H1 (cell line): ENCODE measurements at regions not wholly inside any gene's neighbourhood (a gene's known extent, or its start where the extent isn't known, plus 50 kb on each side); places are given as distances from the start of the nearest gene placed in this dataset.

Source experiments
- CTCF ChIA-PET: fragments of 300-600 bp; sonication (Branson Sonifier 250); formaldehyde crosslinking; loops from one replicate; lab custom pipeline; 2021; ENCODE audit not compliant: partially characterized antibody; lab: Charles Lee
- POLR2A ChIA-PET: fragments of 300-600 bp; sonication (Branson Sonifier 250); formaldehyde crosslinking; loops from one replicate; lab custom pipeline; 2021; ENCODE audit warnings: inconsistent platforms; ENCODE audit not compliant: partially characterized antibody; lab: Charles Lee
- DNase-seq, 2 experiments: peaks; one replicate each; pipeline versions ENCODE4 v3.0.0 to v3.0.0-alpha.2; 2010 to 2022; ENCODE audit warnings: low spot score in 2 of 2, low read depth in 1 of 2, mixed read lengths in 1 of 2
- FAIRE-seq: peaks from 2 replicates; lab custom pipeline; 2011; peaks lifted over from hg19 to GRCh38; lab: Jason Lieb, UNC
- H2AFZ ChIP-seq: 2 replicates; pipeline ENCODE4 v1.8.1; 2012; ENCODE audit warnings: low read length, inconsistent platforms
- H2AK5ac ChIP-seq: 2 replicates; pipeline ENCODE4 v1.6.1; 2013; ENCODE audit warnings: low read depth, low read length
- H2BK120ac ChIP-seq: replicated peaks from 2 replicates; pipeline ENCODE3; 2013; ENCODE audit warnings: low read depth, low read length, inconsistent platforms
- H2BK12ac ChIP-seq: 2 replicates; pipeline ENCODE4 v1.6.1; 2013; ENCODE audit warnings: low read depth, low read length
- H2BK15ac ChIP-seq: 2 replicates; pipeline ENCODE4 v1.6.1; 2013; ENCODE audit warnings: low read length
- H2BK20ac ChIP-seq: 2 replicates; pipeline ENCODE4 v1.6.1; 2013; ENCODE audit warnings: low read length
- H2BK5ac ChIP-seq: 2 replicates; pipeline ENCODE4 v1.6.1; 2013; ENCODE audit warnings: low read depth, low read length
- H3K14ac ChIP-seq: 2 replicates; pipeline ENCODE4 v1.6.1; 2013; ENCODE audit warnings: inconsistent platforms; ENCODE audit not compliant: insufficient read length
- H3K18ac ChIP-seq: 2 replicates; pipeline ENCODE4 v1.6.1; 2013; ENCODE audit warnings: low read length; ENCODE audit errors: extremely low read depth
- H3K23ac ChIP-seq: 2 replicates; pipeline ENCODE4 v1.6.1; 2013; ENCODE audit warnings: inconsistent platforms; ENCODE audit not compliant: insufficient read length
- H3K23me2 ChIP-seq: 2 replicates; pipeline ENCODE4 v1.6.1; 2013; ENCODE audit warnings: low read depth, low read length
- H3K27ac ChIP-seq: 2 replicates; pipeline ENCODE4 v1.6.1; 2011; ENCODE audit warnings: low read depth, low read length, inconsistent platforms
- H3K27me3 ChIP-seq, 4 experiments: replicated peaks in 1 of 4; 1 replicate in 1 of 4; 2 replicates in 3 of 4; pipeline versions ENCODE4 v1.6.1 to v1.8.1; 2011 to 2013; ENCODE audit warnings: low read length in 3 of 4, mild to moderate bottlenecking in 3 of 4, inconsistent platforms in 2 of 4, mixed read lengths in 2 of 4, moderate library complexity in 1 of 4; ENCODE audit not compliant: control insufficient read depth in 3 of 4, insufficient read depth in 3 of 4; ENCODE audit errors: extremely low read depth in 1 of 4
- H3K36me3 ChIP-seq, 4 experiments: 2 replicates each; pipeline versions ENCODE4 v1.6.1 to v1.8.1; 2011 to 2013; ENCODE audit warnings: mild to moderate bottlenecking in 4 of 4, low read length in 3 of 4, moderate library complexity in 2 of 4, control low read depth in 1 of 4, inconsistent platforms in 1 of 4; ENCODE audit not compliant: insufficient read depth in 4 of 4, control insufficient read depth in 2 of 4
- H3K4ac ChIP-seq: replicated peaks from 2 replicates; pipeline ENCODE3; 2013; ENCODE audit warnings: low read length, low read depth, mixed read lengths, inconsistent platforms; ENCODE audit not compliant: insufficient read length
- H3K4me1 ChIP-seq, 4 experiments: replicated peaks in 1 of 4; 1 replicate in 1 of 4; 2 replicates in 3 of 4; pipeline versions ENCODE4 v1.6.1 to v1.8.1; 2011 to 2013; ENCODE audit warnings: low read length in 3 of 4, inconsistent platforms in 2 of 4, mixed read lengths in 1 of 4; ENCODE audit not compliant: insufficient read depth in 4 of 4, control insufficient read depth in 3 of 4
- H3K4me2 ChIP-seq, 2 experiments: 2 replicates each; pipeline versions ENCODE4 v1.6.1 to v1.8.1; 2011 to 2013; ENCODE audit warnings: low read depth in 2 of 2, low read length in 2 of 2, control low read depth in 1 of 2, inconsistent platforms in 1 of 2, mild to moderate bottlenecking in 1 of 2; ENCODE audit not compliant: insufficient read depth in 1 of 2
- H3K4me3 ChIP-seq, 4 experiments: fragments of 200-600, 300-600 bp in 1 of 4; sonication (generic), shearing (Covaris generic), sonication (Bioruptor Twin) in 1 of 4; 2 replicates each; pipeline versions ENCODE4 v1.5.1 to v1.8.1; 2011 to 2016; ENCODE audit warnings: low read length in 4 of 4, low read depth in 3 of 4, control low read depth in 2 of 4, inconsistent platforms in 2 of 4, mild to moderate bottlenecking in 2 of 4, mixed read lengths in 1 of 4, moderate library complexity in 1 of 4; ENCODE audit not compliant: insufficient read depth in 2 of 4; ENCODE audit errors: extremely low read depth in 1 of 4
- H3K56ac ChIP-seq: replicated peaks from 2 replicates; pipeline ENCODE3; 2013; ENCODE audit warnings: low read depth, mild to moderate bottlenecking, mixed read lengths, low read length, inconsistent platforms; ENCODE audit not compliant: insufficient read length
- H3K79me1 ChIP-seq: 2 replicates; pipeline ENCODE4 v1.6.1; 2013; ENCODE audit warnings: low read depth, low read length, control low read depth
- H3K79me2 ChIP-seq, 2 experiments: 2 replicates each; pipeline versions ENCODE4 v1.6.1 to v1.8.1; 2012 to 2013; ENCODE audit warnings: low read length in 2 of 2, mild to moderate bottlenecking in 2 of 2, inconsistent platforms in 1 of 2; ENCODE audit not compliant: insufficient read depth in 2 of 2, control insufficient read depth in 1 of 2
- H3K9ac ChIP-seq, 4 experiments: replicated peaks in 1 of 4; 1 replicate in 1 of 4; 2 replicates in 3 of 4; pipeline versions ENCODE4 v1.6.1 to v1.8.1; 2011 to 2013; ENCODE audit warnings: low read depth in 3 of 4, low read length in 3 of 4, control low read depth in 2 of 4, mild to moderate bottlenecking in 2 of 4, moderate library complexity in 2 of 4, inconsistent platforms in 1 of 4; ENCODE audit errors: extremely low read depth in 1 of 4
- H3K9me3 ChIP-seq, 2 experiments: 2 replicates each; pipeline versions ENCODE4 v1.6.1 to v1.8.1; 2012 to 2013; ENCODE audit warnings: mild to moderate bottlenecking in 2 of 2, moderate library complexity in 2 of 2, control low read depth in 1 of 2, inconsistent platforms in 1 of 2, low read depth in 1 of 2, low read length in 1 of 2, mixed read lengths in 1 of 2; ENCODE audit not compliant: insufficient read depth in 2 of 2
- H4K20me1 ChIP-seq, 2 experiments: replicated peaks in 1 of 2; 2 replicates each; pipeline versions ENCODE3 to v1.8.1; 2011 to 2013; ENCODE audit warnings: inconsistent platforms in 2 of 2, low read length in 2 of 2, mild to moderate bottlenecking in 1 of 2; ENCODE audit not compliant: insufficient read depth in 2 of 2, control insufficient read depth in 1 of 2
- H4K5ac ChIP-seq: 2 replicates; pipeline ENCODE4 v1.6.1; 2013; ENCODE audit warnings: low read length, low read depth, mixed read lengths, inconsistent platforms; ENCODE audit not compliant: insufficient read length
- H4K8ac ChIP-seq: 2 replicates; pipeline ENCODE4 v1.8.0; 2013; ENCODE audit warnings: mild to moderate bottlenecking, moderate library complexity, low read length, inconsistent platforms; ENCODE audit not compliant: insufficient read depth; ENCODE audit errors: extremely low read depth
- H4K91ac ChIP-seq: replicated peaks from 2 replicates; pipeline ENCODE3; 2013; ENCODE audit warnings: low read length, mixed read lengths, inconsistent platforms; ENCODE audit not compliant: insufficient read length
- EGR1 ChIP-seq: IDR thresholded peaks from 2 replicates; pipeline ENCODE4 v1.6.1; 2011; ENCODE audit warnings: low read depth, low read length, borderline replicate concordance
- HDAC2 ChIP-seq, 2 experiments: fragments of 300-600 bp in 1 of 2; sonication (generic) in 1 of 2; IDR thresholded peaks; 2 replicates each; pipeline ENCODE4 v1.6.1; 2011 to 2012; ENCODE audit warnings: low read depth in 2 of 2, low read length in 2 of 2, mild to moderate bottlenecking in 2 of 2, moderate library complexity in 2 of 2, borderline replicate concordance in 1 of 2, inconsistent platforms in 1 of 2
- KDM5A ChIP-seq: fragments of 200-600 bp; IDR thresholded peaks from 2 replicates; pipeline ENCODE4 v1.7.1; 2012; ENCODE audit warnings: mild to moderate bottlenecking, low read length, inconsistent platforms, mixed read lengths
- MAFK ChIP-seq: IDR thresholded peaks from 2 replicates; pipeline ENCODE4 v1.6.1; 2012; ENCODE audit warnings: low read depth, mild to moderate bottlenecking, improper control_type of control experiment, low read length
- POLR2AphosphoS5 ChIP-seq: IDR thresholded peaks from 2 replicates; pipeline ENCODE4 v1.6.1; 2011; ENCODE audit warnings: low read depth, low read length
- RAD21 ChIP-seq, 2 experiments: IDR thresholded peaks in 1 of 2; conservative IDR thresholded peaks in 1 of 2; 2 replicates each; pipeline ENCODE4 v1.6.1; 2011; ENCODE audit warnings: low read depth in 2 of 2, low read length in 2 of 2, improper control_type of control experiment in 1 of 2, inconsistent platforms in 1 of 2, mild to moderate bottlenecking in 1 of 2, moderate library complexity in 1 of 2
- SIN3A ChIP-seq, 2 experiments: IDR thresholded peaks in 1 of 2; conservative IDR thresholded peaks in 1 of 2; 2 replicates each; pipeline ENCODE4 v1.6.1; 2011 to 2012; ENCODE audit warnings: low read length in 2 of 2, improper control_type of control experiment in 1 of 2, low read depth in 1 of 2, mild to moderate bottlenecking in 1 of 2
- SUZ12 ChIP-seq: fragments of 200-600 bp; sonication (generic); IDR thresholded peaks from 2 replicates; pipeline ENCODE4 v1.6.1; 2012; ENCODE audit warnings: mild to moderate bottlenecking, inconsistent platforms, low read length, moderate library complexity, mixed read lengths
- TBP ChIP-seq: IDR thresholded peaks from 2 replicates; pipeline ENCODE4 v1.6.1; 2011; ENCODE audit warnings: low read depth, low read length, improper control_type of control experiment
- WGBS, 2 experiments: shearing (Covaris generic) in 1 of 2; methylation state at CpG; one replicate each; pipeline versions ENCODE4 v1.1.6 to v1.1.7; 2013 to 2015; ENCODE audit warnings: low lambda C conversion rate in 2 of 2, mixed read lengths in 2 of 2, inconsistent platforms in 1 of 2, low coverage in 1 of 2, missing lambda C conversion rate in 1 of 2; ENCODE audit not compliant: insufficient replicate concordance in 2 of 2, insufficient coverage in 1 of 2, insufficient read length in 1 of 2; ENCODE audit errors: extremely low coverage in 1 of 2, missing lambda C conversion rate in 1 of 2; 5-methylcytosine and 5-hydroxymethylcytosine counted together
- TF ChIP-seq, protein P1 (sequence below): IDR thresholded peaks from 2 replicates; pipeline ENCODE4 v1.6.1; 2011; ENCODE audit warnings: low read depth, mild to moderate bottlenecking, low read length; ENCODE audit not compliant: insufficient read depth
- TF ChIP-seq, protein P2 (sequence below): IDR thresholded peaks from 2 replicates; pipeline ENCODE4 v1.6.1; 2011; ENCODE audit warnings: low read length, improper control_type of control experiment

DNA sequence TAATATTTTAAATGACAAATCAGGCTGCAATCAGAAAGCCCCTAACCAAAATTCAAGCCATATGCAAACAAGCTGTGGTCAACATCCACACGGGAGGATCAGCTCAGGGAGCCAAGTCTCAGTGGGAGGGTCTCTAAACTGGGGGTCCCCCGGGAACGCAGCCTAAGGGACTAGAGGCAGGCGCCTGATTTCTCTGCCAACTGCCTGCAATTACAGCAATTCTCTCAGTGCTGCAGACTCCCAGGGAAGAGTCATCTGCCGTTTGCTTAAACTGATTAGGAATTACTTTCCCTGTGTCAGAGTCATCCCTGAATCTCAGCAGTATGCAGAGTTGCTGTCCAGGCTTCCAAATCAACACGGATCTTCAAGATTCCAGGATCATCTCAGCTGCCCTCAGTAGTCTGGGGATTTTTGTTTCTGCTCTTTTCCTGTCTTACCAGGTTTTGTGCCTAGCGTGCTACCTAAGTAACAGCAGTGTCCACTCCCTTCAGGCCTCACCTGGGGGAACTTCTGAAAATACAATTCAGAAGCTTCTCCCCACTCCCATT is 247.8 kb downstream of the RRAGC start:
- no peak overlapping the region for H3K18ac ChIP-seq
- no peak overlapping the region for H2AK5ac ChIP-seq
- WGBS, 2 experiments = 71% methylated on average over 7 of the region's 7 CpGs; no CpG with 5 or more reads in 1 of the 2 experiments
- H3K56ac ChIP-seq = no peak overlapping the region
- no peak overlapping the region for H3K4me3 ChIP-seq
- H3K36me3 ChIP-seq = no peaks in the 10 kb centered on the region
- H3K4ac ChIP-seq = no peak overlapping the region
- no peak overlapping the region; the same call in 1 of the 2 replicates for H2BK15ac ChIP-seq
- no peak overlapping the region for H2BK120ac ChIP-seq
- H3K27me3 ChIP-seq = 0 out of 7 replicates have a peak, but pooled peaks cover 0 to 3% (median 0%) of the 10 kb centered on the region in 4 experiments
- no peak overlapping the region for H3K4me2 ChIP-seq
- ChIA-PET CTCF (interaction anchor here (0.8 to 4.4 kb wide), 8 partner anchors 13 to 208 kb away, joined by 3 to 28 read pairs (median 4); no protein-coding TSS in a partner anchor), POLR2A (interaction anchor here (0.6 kb wide), 1 partner anchor 232 kb away, joined by 3 read pairs; no protein-coding TSS in a partner anchor)
- no peaks in the 10 kb centered on the region for H3K79me1 ChIP-seq
- H3K9ac ChIP-seq = no peak overlapping the region
- H3K79me2 ChIP-seq = no peaks in the 10 kb centered on the region; a peak in 1 of 4 replicates
- no peak for FAIRE-seq
- H3K23ac ChIP-seq = no peak overlapping the region
- no peak overlapping the region for H2AFZ ChIP-seq
- peaks cover 3% of the 10 kb centered on the region in 2 experiments; a peak in 2 of 4 replicates for H3K9me3 ChIP-seq
- H4K20me1 ChIP-seq = no peaks in the 10 kb centered on the region
- no peak overlapping the region for H3K14ac ChIP-seq
- H4K91ac ChIP-seq = no peak overlapping the region
- no peaks in the 10 kb centered on the region for H3K23me2 ChIP-seq
- no peak overlapping the region for H2BK12ac ChIP-seq
- H2BK5ac ChIP-seq = no peak overlapping the region
- H3K27ac ChIP-seq = no peak overlapping the region
- no peak overlapping the region for H2BK20ac ChIP-seq
- no peak for DNase-seq
- no peak overlapping the region for H4K5ac ChIP-seq
- no peak overlapping the region for H4K8ac ChIP-seq
- H3K4me1 ChIP-seq = peaks cover 0 to 4% (median 2%) of the 10 kb centered on the region in 4 experiments; a peak in 4 of 7 replicates
- TF ChIP-seq, protein P1, sequence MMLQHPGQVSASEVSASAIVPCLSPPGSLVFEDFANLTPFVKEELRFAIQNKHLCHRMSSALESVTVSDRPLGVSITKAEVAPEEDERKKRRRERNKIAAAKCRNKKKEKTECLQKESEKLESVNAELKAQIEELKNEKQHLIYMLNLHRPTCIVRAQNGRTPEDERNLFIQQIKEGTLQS = no peak
- TF ChIP-seq MAFK (no peak), RAD21 (IDR thresholded peaks at IDR 0.05 in 1 of 2, conservative IDR thresholded peaks at IDR 0.05 in 1 of 2; ENCODE audit: low read depth in 2 of 2, low read length in 2 of 2) (no peak), KDM5A (no peak), POLR2AphosphoS5 (no peak), TBP (no peak), SUZ12 (no peak), SIN3A (conservative IDR thresholded peaks at IDR 0.05 in 1 of 2, IDR thresholded peaks at IDR 0.05 in 1 of 2; ENCODE audit: low read depth in 1 of 2, low read length in 2 of 2) (no peak), EGR1 (no peak), HDAC2 (IDR thresholded peaks at IDR 0.05; ENCODE audit: borderline replicate concordance in 1 of 2, low read depth in 2 of 2, low read length in 2 of 2) (no peak)
- TF ChIP-seq, protein P2, sequence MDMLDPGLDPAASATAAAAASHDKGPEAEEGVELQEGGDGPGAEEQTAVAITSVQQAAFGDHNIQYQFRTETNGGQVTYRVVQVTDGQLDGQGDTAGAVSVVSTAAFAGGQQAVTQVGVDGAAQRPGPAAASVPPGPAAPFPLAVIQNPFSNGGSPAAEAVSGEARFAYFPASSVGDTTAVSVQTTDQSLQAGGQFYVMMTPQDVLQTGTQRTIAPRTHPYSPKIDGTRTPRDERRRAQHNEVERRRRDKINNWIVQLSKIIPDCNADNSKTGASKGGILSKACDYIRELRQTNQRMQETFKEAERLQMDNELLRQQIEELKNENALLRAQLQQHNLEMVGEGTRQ = no peak
